ENCODE measurements at regions not wholly inside any gene's neighbourhood (a gene's known extent, or its start where the extent isn't known, plus 50 kb on each side); places are given as distances from the start of the nearest gene placed in this dataset.

- Histone ChIP-seq H3K9ac (no peak overlapping the region), H3K9me3 (replicated peaks in 1 of 11) (no peaks in the 10 kb centered on the region), H4K20me1 (no peaks in the 10 kb centered on the region), H3K4me1 (no peaks in the 10 kb centered on the region), H3K27me3 (no peaks in the 10 kb centered on the region), H3K36me3 (no peaks in the 10 kb centered on the region), H3K27ac (no peak overlapping the region), H3K4me2 (no peak overlapping the region), H3K4me3 (no peak overlapping the region)
- TF ChIP-seq Cebpa-rat (IDR thresholded peaks at IDR 0.05), result no peak
These were observed 893.8 kb upstream of the POU3F3 start for GRCh38 chr2:103960129-103960513.

- Histone ChIP-seq H3K27me3 (no peaks in the 10 kb centered on the region), H3K36me3 (no peaks in the 10 kb centered on the region), H3K9ac (no peak overlapping the region), H4K20me1 (no peaks in the 10 kb centered on the region), H3K4me2 (no peak overlapping the region), H3K27ac (no peak overlapping the region), H3K4me3 (no peak overlapping the region), H3K9me3 (replicated peaks in 1 of 11) (peaks cover 0 to 4% (median 0%) of the 10 kb centered on the region in 11 experiments; a peak in 3 of 22 replicates), H3K4me1 (no peaks in the 10 kb centered on the region)
- TF ChIP-seq Cebpa-rat (IDR thresholded peaks at IDR 0.05), result no peak
These were observed 893.0 kb upstream of the POU3F3 start for GRCh38 chr2:103960951-103961350.

- Histone ChIP-seq H3K9ac (no peak overlapping the region), H3K4me1 (no peaks in the 10 kb centered on the region), H3K4me2 (no peak overlapping the region), H3K27me3 (no peaks in the 10 kb centered on the region), H3K36me3 (no peaks in the 10 kb centered on the region), H3K9me3 (replicated peaks in 1 of 11) (peaks cover 0 to 4% (median 0%) of the 10 kb centered on the region in 11 experiments; a peak in 3 of 22 replicates), H4K20me1 (no peaks in the 10 kb centered on the region), H3K27ac (no peak overlapping the region), H3K4me3 (no peak overlapping the region)
- no peak for TF ChIP-seq Cebpa-rat (IDR thresholded peaks at IDR 0.05)
These were observed 892.1 kb upstream of the POU3F3 start for GRCh38 chr2:103961862-103962261.

GRCh38 chr2:103962670-103963069 is 891.2 kb upstream of the POU3F3 start:
- no peaks in the 10 kb centered on the region for H4K20me1 ChIP-seq
- no peak overlapping the region for H3K4me3 ChIP-seq
- H3K36me3 ChIP-seq, result no peaks in the 10 kb centered on the region
- H3K9me3 ChIP-seq (replicated peaks in 1 of 11), result peaks cover 0 to 4% (median 0%) of the 10 kb centered on the region in 11 experiments; a peak in 3 of 22 replicates
- no peaks in the 10 kb centered on the region for H3K4me1 ChIP-seq
- no peak for TF ChIP-seq Cebpa-rat (IDR thresholded peaks at IDR 0.05)
- no peaks in the 10 kb centered on the region for H3K27me3 ChIP-seq
- no peak overlapping the region for H3K4me2 ChIP-seq
- no peak overlapping the region for H3K27ac ChIP-seq
- H3K9ac ChIP-seq, result no peak overlapping the region

GRCh38 chr2:103963146-103963725 is 890.7 kb upstream of the POU3F3 start:
- no peaks in the 10 kb centered on the region for H3K27me3 ChIP-seq
- H3K4me1 ChIP-seq, result no peaks in the 10 kb centered on the region
- H4K20me1 ChIP-seq, result no peaks in the 10 kb centered on the region
- H3K9ac ChIP-seq, result no peak overlapping the region
- H3K4me3 ChIP-seq, result no peak overlapping the region
- H3K27ac ChIP-seq, result no peak overlapping the region
- peaks cover 0 to 4% (median 0%) of the 10 kb centered on the region in 11 experiments; a peak in 3 of 22 replicates for H3K9me3 ChIP-seq (replicated peaks in 1 of 11)
- TF ChIP-seq Cebpa-rat (IDR thresholded peaks at IDR 0.05), result no peak
- H3K36me3 ChIP-seq, result no peaks in the 10 kb centered on the region
- H3K4me2 ChIP-seq, result no peak overlapping the region

GRCh38 chr2:103977241-103977640 is 876.7 kb upstream of the POU3F3 start:
- Histone ChIP-seq H3K4me1 (no peaks in the 10 kb centered on the region), H3K36me3 (no peaks in the 10 kb centered on the region), H3K27ac (no peak overlapping the region), H3K4me2 (no peak overlapping the region), H4K20me1 (no peaks in the 10 kb centered on the region), H3K9ac (no peak overlapping the region), H3K9me3 (replicated peaks in 1 of 11) (no peaks in the 10 kb centered on the region), H3K27me3 (no peaks in the 10 kb centered on the region), H3K4me3 (no peak overlapping the region)
- no peak for TF ChIP-seq Cebpa-rat (IDR thresholded peaks at IDR 0.05)

- Histone ChIP-seq H4K20me1 (no peaks in the 10 kb centered on the region), H3K36me3 (no peaks in the 10 kb centered on the region), H3K27ac (no peak overlapping the region), H3K4me2 (no peak overlapping the region), H3K27me3 (no peaks in the 10 kb centered on the region), H3K4me3 (no peak overlapping the region), H3K9ac (no peak overlapping the region), H3K4me1 (no peaks in the 10 kb centered on the region), H3K9me3 (replicated peaks in 1 of 11) (no peaks in the 10 kb centered on the region)
- TF ChIP-seq Cebpa-rat (IDR thresholded peaks at IDR 0.05), result no peak
These were observed 876.2 kb upstream of the POU3F3 start for GRCh38 chr2:103977668-103978067.

GRCh38 chr2:103980401-103980800 is 873.5 kb upstream of the POU3F3 start:
- no peak overlapping the region for H3K4me3 ChIP-seq
- TF ChIP-seq Cebpa-rat (IDR thresholded peaks at IDR 0.05), result no peak
- H3K4me2 ChIP-seq, result no peak overlapping the region
- no peaks in the 10 kb centered on the region for H3K4me1 ChIP-seq
- no peaks in the 10 kb centered on the region for H3K9me3 ChIP-seq (replicated peaks in 1 of 11)
- H3K27ac ChIP-seq, result no peak overlapping the region
- H3K27me3 ChIP-seq, result no peaks in the 10 kb centered on the region
- no peak overlapping the region for H3K9ac ChIP-seq
- no peaks in the 10 kb centered on the region for H3K36me3 ChIP-seq
- H4K20me1 ChIP-seq, result no peaks in the 10 kb centered on the region

- no peak overlapping the region for H3K4me2 ChIP-seq
- H3K36me3 ChIP-seq, result no peaks in the 10 kb centered on the region
- TF ChIP-seq Cebpa-rat (IDR thresholded peaks at IDR 0.05), result no peak
- no peak overlapping the region for H3K27ac ChIP-seq
- no peak overlapping the region for H3K4me3 ChIP-seq
- H3K9ac ChIP-seq, result no peak overlapping the region
- H3K27me3 ChIP-seq, result no peaks in the 10 kb centered on the region
- H3K4me1 ChIP-seq, result no peaks in the 10 kb centered on the region
- H3K9me3 ChIP-seq (replicated peaks in 1 of 11), result no peaks in the 10 kb centered on the region
- H4K20me1 ChIP-seq, result no peaks in the 10 kb centered on the region
These were observed 871.2 kb upstream of the POU3F3 start for GRCh38 chr2:103982691-103983090.

- Histone ChIP-seq H3K4me2 (no peak overlapping the region), H3K27ac (no peak overlapping the region), H3K9ac (no peak overlapping the region), H3K27me3 (no peaks in the 10 kb centered on the region), H3K9me3 (replicated peaks in 1 of 11) (no peaks in the 10 kb centered on the region), H3K36me3 (no peaks in the 10 kb centered on the region), H4K20me1 (no peaks in the 10 kb centered on the region), H3K4me3 (no peak overlapping the region), H3K4me1 (0 out of 20 replicates have a peak, but pooled peaks cover 0 to 5% (median 0%) of the 10 kb centered on the region in 10 experiments)
- TF ChIP-seq Cebpa-rat (IDR thresholded peaks at IDR 0.05), result no peak
These were observed 867.9 kb upstream of the POU3F3 start for GRCh38 chr2:103986001-103986400.

All from BLaER1 treated with 17β-estradiol and CSF1 and Interleukin-3, amounts not matched to agents 10 nM and 100 nM (cell line).